OCI-LY1 (cell line): ENCODE measurements at regions not wholly inside any gene's neighbourhood (a gene's known extent, or its start where the extent isn't known, plus 50 kb on each side); places are given as distances from the start of the nearest gene placed in this dataset.

Experiments used
- H2AFZ ChIP-seq: fragments of 200-600 bp; sonication (generic), shearing (Covaris generic); 2 replicates; pipeline ENCODE4 v1.6.0; 2014; ENCODE audit warnings: antibody characterized with exemption, mild to moderate bottlenecking, low read length
- H3F3A ChIP-seq: fragments of 200-600 bp; sonication (generic), shearing (Covaris generic); 2 replicates; pipeline ENCODE4 v1.6.0; 2014; ENCODE audit warnings: mild to moderate bottlenecking, antibody characterized with exemption, low read length, moderate library complexity; ENCODE audit not compliant: insufficient read depth
- H3K27ac ChIP-seq: fragments of 200-600 bp; sonication (generic); 2 replicates; pipeline ENCODE4 v1.5.1; 2014; ENCODE audit warnings: low read length, mixed run types, mild to moderate bottlenecking, low read depth; ENCODE audit not compliant: poor library complexity, severe bottlenecking
- H3K27me3 ChIP-seq: fragments of 200-600 bp; sonication (generic); 2 replicates; pipeline ENCODE4 v1.6.0; 2014; ENCODE audit warnings: antibody characterized with exemption, mild to moderate bottlenecking, low read length, moderate library complexity; ENCODE audit not compliant: insufficient read depth
- H3K36me3 ChIP-seq: fragments of 200-600 bp; sonication (generic); 2 replicates; pipeline ENCODE4 v1.6.1; 2014; ENCODE audit warnings: mild to moderate bottlenecking, antibody characterized with exemption, low read length, moderate library complexity, mixed read lengths; ENCODE audit not compliant: insufficient read depth
- H3K4me1 ChIP-seq: fragments of 200-600 bp; sonication (generic); 2 replicates; pipeline ENCODE4 v1.5.1; 2014; ENCODE audit warnings: mild to moderate bottlenecking, low read length, moderate library complexity; ENCODE audit not compliant: insufficient read depth, severe bottlenecking
- H3K4me2 ChIP-seq: fragments of 200-600 bp; sonication (generic), shearing (Covaris generic); 2 replicates; pipeline ENCODE4 v1.6.1; 2014; ENCODE audit warnings: low read length
- H3K4me3 ChIP-seq: fragments of 200-600 bp; sonication (generic); 2 replicates; pipeline ENCODE4 v1.5.1; 2014; ENCODE audit warnings: low read length, low read depth, mild to moderate bottlenecking, mixed read lengths; ENCODE audit not compliant: poor library complexity, severe bottlenecking
- H3K79me2 ChIP-seq: fragments of 200-600 bp; shearing (Covaris generic); 2 replicates; pipeline ENCODE4 v1.6.1; 2016; ENCODE audit warnings: mixed run types, low read length, mixed read lengths; ENCODE audit not compliant: insufficient read depth
- H3K9ac ChIP-seq: fragments of 200-600 bp; sonication (generic), shearing (Covaris generic); 2 replicates; pipeline ENCODE4 v1.6.1; 2014; ENCODE audit warnings: mild to moderate bottlenecking, low read length, mixed read lengths
- H3K9me2 ChIP-seq: fragments of 200-600 bp; sonication (generic), shearing (Covaris generic); 2 replicates; pipeline ENCODE4 v1.6.1; 2014; ENCODE audit warnings: low read depth, mild to moderate bottlenecking, low read length, mixed read lengths
- H3K9me3 ChIP-seq: fragments of 200-600 bp; shearing (Covaris generic); 2 replicates; pipeline ENCODE4 v1.6.1; 2014; ENCODE audit warnings: low read length, mixed read lengths
- H4K20me1 ChIP-seq: fragments of 200-600 bp; sonication (generic), shearing (Covaris generic); 2 replicates; pipeline ENCODE4 v1.6.0; 2016; ENCODE audit warnings: mild to moderate bottlenecking, low read length; ENCODE audit not compliant: insufficient read depth
- CTCF ChIP-seq: fragments of 200-600 bp; sonication (generic), shearing (Covaris generic); IDR thresholded peaks from 2 replicates; pipeline ENCODE4 v1.5.1; 2017; ENCODE audit warnings: mild to moderate bottlenecking, antibody characterized with exemption, low read length, moderate library complexity, mixed read lengths
- EZH2 ChIP-seq: fragments of 200-600 bp; sonication (generic), shearing (Covaris generic); IDR thresholded peaks from 2 replicates; pipeline ENCODE4 v1.8.0; 2017; ENCODE audit warnings: borderline replicate concordance, mixed run types, mild to moderate bottlenecking, antibody characterized with exemption, low read length, moderate library complexity, mixed read lengths

- Histone ChIP-seq H3K27me3 (no peaks in the 10 kb centered on the region), H2AFZ (no peak overlapping the region), H4K20me1 (no peaks in the 10 kb centered on the region), H3K9me3 (no peaks in the 10 kb centered on the region), H3K9me2 (no peaks in the 10 kb centered on the region), H3K4me1 (no peaks in the 10 kb centered on the region), H3K4me3 (no peak overlapping the region), H3K9ac (no peak overlapping the region), H3K27ac (no peak overlapping the region), H3F3A (no peaks in the 10 kb centered on the region), H3K79me2 (no peaks in the 10 kb centered on the region), H3K4me2 (no peak overlapping the region), H3K36me3 (no peaks in the 10 kb centered on the region)
- no peak for TF ChIP-seq EZH2
- no peak for TF ChIP-seq CTCF
Measured at GRCh38 chr3:178306432-178307115, 229.7 kb upstream of the KCNMB2 start.

GRCh38 chr3:178308771-178309170 lies 227.5 kb upstream of the KCNMB2 start:
- Histone ChIP-seq H3K9me3 (no peaks in the 10 kb centered on the region), H2AFZ (no peak overlapping the region), H3K4me1 (no peaks in the 10 kb centered on the region), H3K79me2 (no peaks in the 10 kb centered on the region), H4K20me1 (no peaks in the 10 kb centered on the region), H3K27ac (no peak overlapping the region), H3K36me3 (no peaks in the 10 kb centered on the region), H3K27me3 (no peaks in the 10 kb centered on the region), H3K4me3 (no peak overlapping the region), H3K4me2 (no peak overlapping the region), H3K9me2 (no peaks in the 10 kb centered on the region), H3K9ac (no peak overlapping the region), H3F3A (no peaks in the 10 kb centered on the region)
- no peak for TF ChIP-seq CTCF
- no peak for TF ChIP-seq EZH2

GRCh38 chr3:178310949-178311348 lies 225.3 kb upstream of the KCNMB2 start:
- Histone ChIP-seq H3K4me1 (no peaks in the 10 kb centered on the region), H3K4me2 (no peak overlapping the region), H3K36me3 (no peaks in the 10 kb centered on the region), H3K4me3 (no peak overlapping the region), H3F3A (no peaks in the 10 kb centered on the region), H3K9me2 (no peaks in the 10 kb centered on the region), H3K27me3 (no peaks in the 10 kb centered on the region), H2AFZ (no peak overlapping the region), H4K20me1 (no peaks in the 10 kb centered on the region), H3K27ac (no peak overlapping the region), H3K9me3 (no peaks in the 10 kb centered on the region), H3K79me2 (no peaks in the 10 kb centered on the region), H3K9ac (no peak overlapping the region)
- TF ChIP-seq CTCF, result no peak
- TF ChIP-seq EZH2, result no peak
